ENCODE measurements at regions not wholly inside any gene's neighbourhood (a gene's known extent, or its start where the extent isn't known, plus 50 kb on each side); places are given as distances from the start of the nearest gene placed in this dataset.

GRCh38 chr5:111603446-111603827 lies 91.1 kb upstream of the STARD4 start:
- no peak for FAIRE-seq
- H3K27me3 ChIP-seq (ENCODE audit: control insufficient read depth, insufficient read depth, low read length), result peaks cover 1% of the 10 kb centered on the region
- no peak overlapping the region for H3K4me3 ChIP-seq (ENCODE audit: low read depth, low read length)
- TF ChIP-seq CTCF (IDR thresholded peaks at IDR 0.05; ENCODE audit: insufficient read depth, low read length, severe bottlenecking), result no peak
- DNase-seq (ENCODE audit: low read depth), result no peak
- no peaks in the 10 kb centered on the region for H3K36me3 ChIP-seq (ENCODE audit: control insufficient read depth, insufficient read depth, low read length)

GRCh38 chr5:111602817-111603445 lies 90.6 kb upstream of the STARD4 start:
- FAIRE-seq (no peak), DNase-seq (ENCODE audit: low read depth) (no peak)
- peaks cover 1% of the 10 kb centered on the region for H3K27me3 ChIP-seq (ENCODE audit: control insufficient read depth, insufficient read depth, low read length)
- TF ChIP-seq CTCF (IDR thresholded peaks at IDR 0.05; ENCODE audit: insufficient read depth, low read length, severe bottlenecking), result no peak
- H3K4me3 ChIP-seq (ENCODE audit: low read depth, low read length), result no peak overlapping the region
- H3K36me3 ChIP-seq (ENCODE audit: control insufficient read depth, insufficient read depth, low read length), result no peaks in the 10 kb centered on the region

GRCh38 chr5:111598996-111599395 lies 86.7 kb upstream of the STARD4 start:
- Histone ChIP-seq H3K36me3 (ENCODE audit: control insufficient read depth, insufficient read depth, low read length) (no peaks in the 10 kb centered on the region), H3K4me3 (ENCODE audit: low read depth, low read length) (no peak overlapping the region), H3K27me3 (ENCODE audit: control insufficient read depth, insufficient read depth, low read length) (peaks cover 1% of the 10 kb centered on the region)
- FAIRE-seq (peak; percentile 58), DNase-seq (ENCODE audit: low read depth) (no peak)
- TF ChIP-seq CTCF (IDR thresholded peaks at IDR 0.05; ENCODE audit: insufficient read depth, low read length, severe bottlenecking), result no peak

- no peak for FAIRE-seq
- TF ChIP-seq CTCF (IDR thresholded peaks at IDR 0.05; ENCODE audit: insufficient read depth, low read length, severe bottlenecking), result no peak
These were observed 85.2 kb upstream of the STARD4 start for GRCh38 chr5:111597491-111597890.

GRCh38 chr5:111596705-111597104 lies 84.4 kb upstream of the STARD4 start:
- Histone ChIP-seq H3K4me3 (ENCODE audit: low read depth, low read length) (no peak overlapping the region), H3K27me3 (ENCODE audit: control insufficient read depth, insufficient read depth, low read length) (no peaks in the 10 kb centered on the region), H3K36me3 (ENCODE audit: control insufficient read depth, insufficient read depth, low read length) (no peaks in the 10 kb centered on the region)
- no peak for TF ChIP-seq CTCF (IDR thresholded peaks at IDR 0.05; ENCODE audit: insufficient read depth, low read length, severe bottlenecking)
- FAIRE-seq (no peak), DNase-seq (ENCODE audit: low read depth) (no peak)

More at GRCh38 chr5:111597491-111597890, 85.2 kb upstream of the STARD4 start:
- no peaks in the 10 kb centered on the region for H3K27me3 ChIP-seq (ENCODE audit: control insufficient read depth, insufficient read depth, low read length)
- H3K36me3 ChIP-seq (ENCODE audit: control insufficient read depth, insufficient read depth, low read length), result no peaks in the 10 kb centered on the region
- H3K4me3 ChIP-seq (ENCODE audit: low read depth, low read length), result no peak overlapping the region
- DNase-seq (ENCODE audit: low read depth), result no peak

GRCh38 chr5:111595425-111595824 lies 83.1 kb upstream of the STARD4 start:
- FAIRE-seq, result no peak
- TF ChIP-seq CTCF (IDR thresholded peaks at IDR 0.05; ENCODE audit: insufficient read depth, low read length, severe bottlenecking), result no peak

More at GRCh38 chr5:111595425-111595824, 83.1 kb upstream of the STARD4 start:
- Histone ChIP-seq H3K27me3 (ENCODE audit: control insufficient read depth, insufficient read depth, low read length) (no peaks in the 10 kb centered on the region), H3K4me3 (ENCODE audit: low read depth, low read length) (no peak overlapping the region), H3K36me3 (ENCODE audit: control insufficient read depth, insufficient read depth, low read length) (no peaks in the 10 kb centered on the region)
- DNase-seq (ENCODE audit: low read depth), result no peak
